Nephron progenitor cell (in vitro differentiated cells): ENCODE measurements at regions not wholly inside any gene's neighbourhood (a gene's known extent, or its start where the extent isn't known, plus 50 kb on each side); places are given as distances from the start of the nearest gene placed in this dataset.
A peak's percentile ranks its signal among the peaks of the same experiment; 100 is the strongest.

Experiments used
- DNase-seq: peaks from one replicate; pipeline ENCODE4 v3.0.0; 2021
- H3K27ac Mint-ChIP-seq: 2 replicates; pipeline ENCODE4 v1.8.0; 2021; ENCODE audit warnings: mild to moderate bottlenecking, moderate library complexity, mixed read lengths
- H3K27me3 Mint-ChIP-seq: 2 replicates; pipeline ENCODE4 v1.8.0; 2021; ENCODE audit warnings: mild to moderate bottlenecking, low read depth, mixed read lengths; ENCODE audit not compliant: poor library complexity
- H3K36me3 Mint-ChIP-seq: 2 replicates; pipeline ENCODE4 v1.8.0; 2021; ENCODE audit warnings: low read depth, mixed read lengths
- H3K4me1 Mint-ChIP-seq: 2 replicates; pipeline ENCODE4 v1.8.0; 2021; ENCODE audit warnings: mixed read lengths
- H3K4me3 Mint-ChIP-seq: 2 replicates; pipeline ENCODE4 v1.8.0; 2021; ENCODE audit warnings: mild to moderate bottlenecking, moderate library complexity, mixed read lengths
- H3K9me3 Mint-ChIP-seq: 2 replicates; pipeline ENCODE4 v1.8.0; 2021; ENCODE audit warnings: mild to moderate bottlenecking, moderate library complexity, mixed read lengths
- TF ChIP-seq, protein P1 (sequence below): fragments of 200-600 bp; sonication (generic); IDR thresholded peaks from 2 replicates; pipeline ENCODE4 v1.5.0; 2021; ENCODE audit warnings: antibody characterized with exemption

DNA sequence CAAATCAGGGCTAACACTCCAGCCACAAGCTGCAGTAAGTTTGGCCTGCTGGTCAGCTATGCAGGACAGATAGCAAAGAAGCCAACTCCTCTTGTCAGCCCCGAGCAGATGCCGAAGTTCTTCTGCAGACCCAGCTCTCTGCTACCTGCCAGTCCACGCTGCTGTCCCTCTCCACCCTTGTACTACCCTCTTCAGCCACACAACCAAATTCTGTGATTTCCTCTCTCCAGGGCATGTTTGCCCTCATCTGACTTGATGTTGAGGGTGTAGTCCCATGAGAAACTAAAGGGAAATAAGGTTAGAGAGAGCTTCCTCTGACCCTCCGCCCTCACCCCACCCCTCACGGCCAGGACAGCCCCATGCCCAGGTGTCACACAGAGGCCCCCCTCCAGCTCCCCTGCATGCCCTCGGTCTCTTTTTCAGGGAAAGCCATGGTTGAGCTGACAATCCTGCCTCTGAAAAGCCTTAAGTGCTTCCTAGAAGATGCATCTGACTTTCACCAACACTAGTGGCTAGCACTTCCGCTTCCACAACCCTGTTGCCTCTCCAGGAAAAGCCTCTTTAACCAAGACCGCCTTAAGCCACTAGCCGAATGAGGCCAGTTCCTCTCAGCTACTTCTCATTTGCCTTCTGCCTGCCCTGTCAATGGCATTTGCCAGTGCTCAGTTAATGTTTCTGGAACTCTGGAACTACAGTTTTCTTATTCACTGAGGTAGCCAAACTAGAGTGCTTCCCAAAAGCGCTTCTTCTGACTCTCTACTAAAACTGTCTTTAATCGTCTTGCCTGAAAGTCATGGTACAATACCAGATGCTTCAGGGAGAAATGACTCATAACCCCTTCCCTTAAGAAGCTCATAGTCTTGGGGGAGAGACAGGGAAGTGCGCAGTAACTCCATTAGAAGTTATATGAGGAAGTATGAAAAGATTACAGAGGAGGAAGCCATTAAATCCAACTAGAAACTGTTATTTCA, 300.4 kb upstream of the STT3B start:
- no peak overlapping the region for H3K4me3 Mint-ChIP-seq
- H3K27me3 Mint-ChIP-seq, result peaks cover 11% of the 10 kb centered on the region
- H3K36me3 Mint-ChIP-seq, result no peaks in the 10 kb centered on the region
- peak overlapping the region; percentile 13 for H3K27ac Mint-ChIP-seq
- no peak for DNase-seq
- peaks cover 57% of the 10 kb centered on the region for H3K4me1 Mint-ChIP-seq
- TF ChIP-seq, protein P1, sequence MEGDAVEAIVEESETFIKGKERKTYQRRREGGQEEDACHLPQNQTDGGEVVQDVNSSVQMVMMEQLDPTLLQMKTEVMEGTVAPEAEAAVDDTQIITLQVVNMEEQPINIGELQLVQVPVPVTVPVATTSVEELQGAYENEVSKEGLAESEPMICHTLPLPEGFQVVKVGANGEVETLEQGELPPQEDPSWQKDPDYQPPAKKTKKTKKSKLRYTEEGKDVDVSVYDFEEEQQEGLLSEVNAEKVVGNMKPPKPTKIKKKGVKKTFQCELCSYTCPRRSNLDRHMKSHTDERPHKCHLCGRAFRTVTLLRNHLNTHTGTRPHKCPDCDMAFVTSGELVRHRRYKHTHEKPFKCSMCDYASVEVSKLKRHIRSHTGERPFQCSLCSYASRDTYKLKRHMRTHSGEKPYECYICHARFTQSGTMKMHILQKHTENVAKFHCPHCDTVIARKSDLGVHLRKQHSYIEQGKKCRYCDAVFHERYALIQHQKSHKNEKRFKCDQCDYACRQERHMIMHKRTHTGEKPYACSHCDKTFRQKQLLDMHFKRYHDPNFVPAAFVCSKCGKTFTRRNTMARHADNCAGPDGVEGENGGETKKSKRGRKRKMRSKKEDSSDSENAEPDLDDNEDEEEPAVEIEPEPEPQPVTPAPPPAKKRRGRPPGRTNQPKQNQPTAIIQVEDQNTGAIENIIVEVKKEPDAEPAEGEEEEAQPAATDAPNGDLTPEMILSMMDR, result no peak
- H3K9me3 Mint-ChIP-seq, result no peaks in the 10 kb centered on the region

DNA sequence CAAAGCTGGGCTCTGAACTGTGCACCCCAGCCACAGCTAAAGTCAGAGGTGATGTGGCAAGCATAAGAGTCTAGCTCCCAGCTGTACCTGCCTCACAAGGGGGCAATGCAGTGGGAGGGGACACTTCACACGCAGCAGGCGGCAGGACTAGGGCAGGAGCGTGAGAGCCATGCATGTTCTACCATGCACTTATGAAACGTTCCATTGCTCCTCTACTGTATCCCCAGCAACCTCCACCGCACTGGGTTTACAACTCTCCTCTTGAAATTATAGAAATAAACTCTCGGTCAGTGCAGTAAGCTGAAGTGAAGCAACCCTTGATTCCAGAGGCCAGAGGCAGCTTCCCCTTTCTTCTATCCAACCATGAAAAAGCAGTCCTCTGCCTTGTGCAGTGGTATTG, 298.6 kb upstream of the STT3B start:
- TF ChIP-seq, protein P1, result no peak
- H3K27ac Mint-ChIP-seq, result no peak overlapping the region
- H3K36me3 Mint-ChIP-seq, result no peaks in the 10 kb centered on the region
- peaks cover 54% of the 10 kb centered on the region for H3K4me1 Mint-ChIP-seq
- no peak overlapping the region for H3K4me3 Mint-ChIP-seq
- no peak for DNase-seq
- no peaks in the 10 kb centered on the region for H3K9me3 Mint-ChIP-seq
- peaks cover 9% of the 10 kb centered on the region for H3K27me3 Mint-ChIP-seq

DNA sequence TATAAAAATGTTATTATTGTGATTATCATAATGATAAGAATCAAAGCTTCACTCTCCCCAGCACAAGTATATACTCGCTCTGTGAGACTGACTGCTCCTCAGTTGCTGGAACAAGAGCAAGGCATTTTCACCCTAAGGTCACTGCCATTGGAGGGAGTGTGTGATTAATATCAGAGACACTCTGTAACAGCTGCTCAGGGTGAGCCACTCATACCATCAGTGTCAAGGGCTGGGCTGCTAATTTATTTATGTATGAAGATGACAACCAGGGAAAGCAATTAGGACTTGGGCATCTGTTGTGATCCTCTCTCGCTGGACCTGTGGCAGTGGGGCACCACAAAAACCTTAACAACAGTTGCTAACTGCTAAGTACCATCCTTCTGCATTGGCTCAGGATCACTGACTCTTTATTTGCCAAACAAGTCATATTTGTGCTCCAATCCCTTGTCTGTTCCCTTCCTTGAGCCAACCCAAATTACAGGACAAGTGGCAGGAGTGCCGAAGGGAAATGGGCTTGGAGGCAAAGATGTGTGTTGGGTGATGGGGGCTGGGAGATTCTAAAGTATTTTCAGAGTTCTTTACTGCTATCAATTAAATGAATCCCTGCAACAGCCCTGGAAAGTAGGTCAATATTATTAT, 297.5 kb upstream of the STT3B start:
- H3K27ac Mint-ChIP-seq, result peak overlapping the region; percentile 10
- TF ChIP-seq, protein P1, result no peak

DNA sequence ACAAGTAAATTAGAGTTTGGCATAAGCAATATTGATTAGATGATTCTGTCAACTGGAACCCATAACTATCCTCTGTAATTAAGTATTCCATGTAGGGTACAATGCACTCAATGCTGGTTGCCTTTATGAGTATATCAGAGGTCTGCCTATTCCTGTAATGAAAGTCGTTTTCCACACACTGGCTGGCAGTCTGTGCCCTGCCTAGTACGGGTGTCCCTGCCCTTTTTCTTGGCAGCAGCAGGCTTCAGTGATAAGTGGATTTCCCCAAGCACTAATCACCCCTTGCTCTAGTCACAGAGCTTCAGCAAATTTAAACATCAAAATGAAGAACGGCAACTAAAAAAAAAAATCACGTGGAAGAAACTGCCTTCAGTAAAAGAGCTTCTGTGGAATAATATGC, 294.8 kb upstream of the STT3B start:
- H3K27me3 Mint-ChIP-seq, result peaks cover 12% of the 10 kb centered on the region
- DNase-seq, result no peak
- H3K27ac Mint-ChIP-seq, result no peak overlapping the region
- H3K4me1 Mint-ChIP-seq, result peaks cover 23% of the 10 kb centered on the region
- H3K4me3 Mint-ChIP-seq, result no peak overlapping the region
- H3K36me3 Mint-ChIP-seq, result no peaks in the 10 kb centered on the region
- TF ChIP-seq, protein P1, result no peak
- H3K9me3 Mint-ChIP-seq, result no peaks in the 10 kb centered on the region

More for the DNA sequence above, 297.5 kb upstream of the STT3B start:
- Mint-ChIP-seq H3K4me3 (no peak overlapping the region), H3K36me3 (no peaks in the 10 kb centered on the region), H3K9me3 (no peaks in the 10 kb centered on the region), H3K27me3 (peaks cover 8% of the 10 kb centered on the region), H3K4me1 (peaks cover 45% of the 10 kb centered on the region)
- no peak for DNase-seq

DNA sequence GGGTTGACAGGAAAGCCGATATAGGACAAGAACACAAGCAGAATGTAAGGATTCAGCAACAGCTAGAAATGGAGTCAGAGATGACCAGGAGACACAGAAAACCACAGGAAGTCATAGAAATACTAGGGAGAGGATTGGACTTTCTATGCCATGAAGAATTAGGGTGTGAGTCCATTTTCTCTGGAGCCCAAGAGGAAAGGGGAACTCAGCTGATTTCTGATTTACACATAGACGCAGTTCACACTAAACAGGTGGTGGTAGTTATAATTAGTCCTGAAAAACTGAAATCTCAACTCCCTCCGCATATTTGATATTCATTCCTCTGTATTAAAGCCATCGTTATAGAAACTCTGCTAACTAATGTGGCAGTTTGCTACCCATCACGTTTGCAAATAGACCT, 292.7 kb upstream of the STT3B start:
- H3K36me3 Mint-ChIP-seq, result no peaks in the 10 kb centered on the region
- peaks cover 14% of the 10 kb centered on the region for H3K4me1 Mint-ChIP-seq
- TF ChIP-seq, protein P1, result no peak
- DNase-seq, result no peak
- H3K9me3 Mint-ChIP-seq, result no peaks in the 10 kb centered on the region
- peak overlapping the region; percentile 48 for H3K27ac Mint-ChIP-seq
- no peak overlapping the region for H3K4me3 Mint-ChIP-seq
- H3K27me3 Mint-ChIP-seq, result peaks cover 12% of the 10 kb centered on the region
